OCI-LY1 (cell line): ENCODE measurements at regions not wholly inside any gene's neighbourhood (a gene's known extent, or its start where the extent isn't known, plus 50 kb on each side); places are given as distances from the start of the nearest gene placed in this dataset.

Experiments used
- H2AFZ ChIP-seq: fragments of 200-600 bp; sonication (generic), shearing (Covaris generic); 2 replicates; pipeline ENCODE4 v1.6.0; 2014; ENCODE audit warnings: antibody characterized with exemption, mild to moderate bottlenecking, low read length
- H3F3A ChIP-seq: fragments of 200-600 bp; sonication (generic), shearing (Covaris generic); 2 replicates; pipeline ENCODE4 v1.6.0; 2014; ENCODE audit warnings: mild to moderate bottlenecking, antibody characterized with exemption, low read length, moderate library complexity; ENCODE audit not compliant: insufficient read depth
- H3K27ac ChIP-seq: fragments of 200-600 bp; sonication (generic); 2 replicates; pipeline ENCODE4 v1.5.1; 2014; ENCODE audit warnings: low read length, mixed run types, mild to moderate bottlenecking, low read depth; ENCODE audit not compliant: poor library complexity, severe bottlenecking
- H3K27me3 ChIP-seq: fragments of 200-600 bp; sonication (generic); 2 replicates; pipeline ENCODE4 v1.6.0; 2014; ENCODE audit warnings: antibody characterized with exemption, mild to moderate bottlenecking, low read length, moderate library complexity; ENCODE audit not compliant: insufficient read depth
- H3K36me3 ChIP-seq: fragments of 200-600 bp; sonication (generic); 2 replicates; pipeline ENCODE4 v1.6.1; 2014; ENCODE audit warnings: mild to moderate bottlenecking, antibody characterized with exemption, low read length, moderate library complexity, mixed read lengths; ENCODE audit not compliant: insufficient read depth
- H3K4me1 ChIP-seq: fragments of 200-600 bp; sonication (generic); 2 replicates; pipeline ENCODE4 v1.5.1; 2014; ENCODE audit warnings: mild to moderate bottlenecking, low read length, moderate library complexity; ENCODE audit not compliant: insufficient read depth, severe bottlenecking
- H3K4me2 ChIP-seq: fragments of 200-600 bp; sonication (generic), shearing (Covaris generic); 2 replicates; pipeline ENCODE4 v1.6.1; 2014; ENCODE audit warnings: low read length
- H3K4me3 ChIP-seq: fragments of 200-600 bp; sonication (generic); 2 replicates; pipeline ENCODE4 v1.5.1; 2014; ENCODE audit warnings: low read length, low read depth, mild to moderate bottlenecking, mixed read lengths; ENCODE audit not compliant: poor library complexity, severe bottlenecking
- H3K79me2 ChIP-seq: fragments of 200-600 bp; shearing (Covaris generic); 2 replicates; pipeline ENCODE4 v1.6.1; 2016; ENCODE audit warnings: mixed run types, low read length, mixed read lengths; ENCODE audit not compliant: insufficient read depth
- H3K9ac ChIP-seq: fragments of 200-600 bp; sonication (generic), shearing (Covaris generic); 2 replicates; pipeline ENCODE4 v1.6.1; 2014; ENCODE audit warnings: mild to moderate bottlenecking, low read length, mixed read lengths
- H3K9me2 ChIP-seq: fragments of 200-600 bp; sonication (generic), shearing (Covaris generic); 2 replicates; pipeline ENCODE4 v1.6.1; 2014; ENCODE audit warnings: low read depth, mild to moderate bottlenecking, low read length, mixed read lengths
- H3K9me3 ChIP-seq: fragments of 200-600 bp; shearing (Covaris generic); 2 replicates; pipeline ENCODE4 v1.6.1; 2014; ENCODE audit warnings: low read length, mixed read lengths
- H4K20me1 ChIP-seq: fragments of 200-600 bp; sonication (generic), shearing (Covaris generic); 2 replicates; pipeline ENCODE4 v1.6.0; 2016; ENCODE audit warnings: mild to moderate bottlenecking, low read length; ENCODE audit not compliant: insufficient read depth
- CTCF ChIP-seq: fragments of 200-600 bp; sonication (generic), shearing (Covaris generic); IDR thresholded peaks from 2 replicates; pipeline ENCODE4 v1.5.1; 2017; ENCODE audit warnings: mild to moderate bottlenecking, antibody characterized with exemption, low read length, moderate library complexity, mixed read lengths
- EZH2 ChIP-seq: fragments of 200-600 bp; sonication (generic), shearing (Covaris generic); IDR thresholded peaks from 2 replicates; pipeline ENCODE4 v1.8.0; 2017; ENCODE audit warnings: borderline replicate concordance, mixed run types, mild to moderate bottlenecking, antibody characterized with exemption, low read length, moderate library complexity, mixed read lengths

- H3K4me1 ChIP-seq, result no peaks in the 10 kb centered on the region
- no peak overlapping the region for H3K4me3 ChIP-seq
- TF ChIP-seq CTCF, result no peak
- H2AFZ ChIP-seq, result no peak overlapping the region
- H3K27me3 ChIP-seq, result no peaks in the 10 kb centered on the region
- H3F3A ChIP-seq, result no peaks in the 10 kb centered on the region
- H3K9ac ChIP-seq, result no peak overlapping the region
- H3K9me2 ChIP-seq, result no peaks in the 10 kb centered on the region
- H3K4me2 ChIP-seq, result no peak overlapping the region
- H3K27ac ChIP-seq, result no peak overlapping the region
- H3K79me2 ChIP-seq, result no peaks in the 10 kb centered on the region
- no peaks in the 10 kb centered on the region for H3K9me3 ChIP-seq
- no peaks in the 10 kb centered on the region for H4K20me1 ChIP-seq
- no peaks in the 10 kb centered on the region for H3K36me3 ChIP-seq
Measured at GRCh38 chr10:55497893-55498499, 697.0 kb upstream of the PCDH15 start.

GRCh38 chr10:55495555-55495954, 694.5 kb upstream of the PCDH15 start:
- Histone ChIP-seq H3K4me3 (no peak overlapping the region), H3K27ac (no peak overlapping the region), H3K9me3 (no peaks in the 10 kb centered on the region), H3K9me2 (no peaks in the 10 kb centered on the region), H3K4me2 (no peak overlapping the region), H3K4me1 (no peaks in the 10 kb centered on the region), H4K20me1 (no peaks in the 10 kb centered on the region), H3K36me3 (no peaks in the 10 kb centered on the region), H2AFZ (no peak overlapping the region), H3F3A (no peaks in the 10 kb centered on the region), H3K9ac (no peak overlapping the region), H3K27me3 (no peaks in the 10 kb centered on the region), H3K79me2 (no peaks in the 10 kb centered on the region)
- no peak for TF ChIP-seq EZH2
- no peak for TF ChIP-seq CTCF

- no peaks in the 10 kb centered on the region for H3K9me2 ChIP-seq
- no peaks in the 10 kb centered on the region for H3K36me3 ChIP-seq
- TF ChIP-seq CTCF, result no peak
- TF ChIP-seq EZH2, result no peak
- no peak overlapping the region for H3K4me3 ChIP-seq
- no peaks in the 10 kb centered on the region for H3K79me2 ChIP-seq
- no peak overlapping the region for H3K9ac ChIP-seq
- H3F3A ChIP-seq, result no peaks in the 10 kb centered on the region
- H3K27ac ChIP-seq, result no peak overlapping the region
- no peaks in the 10 kb centered on the region for H3K9me3 ChIP-seq
- no peaks in the 10 kb centered on the region for H3K27me3 ChIP-seq
- no peaks in the 10 kb centered on the region for H4K20me1 ChIP-seq
- H2AFZ ChIP-seq, result no peak overlapping the region
- no peak overlapping the region for H3K4me2 ChIP-seq
- H3K4me1 ChIP-seq, result no peaks in the 10 kb centered on the region
Measured at GRCh38 chr10:55491712-55492111, 690.7 kb upstream of the PCDH15 start.
